H7 (cell line): ENCODE measurements at regions not wholly inside any gene's neighbourhood (a gene's known extent, or its start where the extent isn't known, plus 50 kb on each side); places are given as distances from the start of the nearest gene placed in this dataset.
"Not testable (repeated sequence)": the region's sequence is repeated elsewhere in the genome, so short reads cannot be mapped to it uniquely, and the experiment has no call there.

Experiments
- DNase-seq: peaks from one replicate; pipeline ENCODE4 v3.0.0; 2012
- H3K27me3 ChIP-seq: 2 replicates; pipeline ENCODE4 v1.6.0; 2011; ENCODE audit warnings: mild to moderate bottlenecking, low read length; ENCODE audit not compliant: control insufficient read depth, insufficient read depth
- H3K36me3 ChIP-seq: replicated peaks from 2 replicates; pipeline ENCODE4 v1.5.1; 2011; ENCODE audit warnings: low read length; ENCODE audit not compliant: control insufficient read depth, insufficient read depth
- H3K4me3 ChIP-seq: 2 replicates; pipeline ENCODE4 v1.5.1; 2011; ENCODE audit warnings: low read depth, mild to moderate bottlenecking, control low read depth, low read length, moderate library complexity; ENCODE audit not compliant: insufficient read depth

DNA sequence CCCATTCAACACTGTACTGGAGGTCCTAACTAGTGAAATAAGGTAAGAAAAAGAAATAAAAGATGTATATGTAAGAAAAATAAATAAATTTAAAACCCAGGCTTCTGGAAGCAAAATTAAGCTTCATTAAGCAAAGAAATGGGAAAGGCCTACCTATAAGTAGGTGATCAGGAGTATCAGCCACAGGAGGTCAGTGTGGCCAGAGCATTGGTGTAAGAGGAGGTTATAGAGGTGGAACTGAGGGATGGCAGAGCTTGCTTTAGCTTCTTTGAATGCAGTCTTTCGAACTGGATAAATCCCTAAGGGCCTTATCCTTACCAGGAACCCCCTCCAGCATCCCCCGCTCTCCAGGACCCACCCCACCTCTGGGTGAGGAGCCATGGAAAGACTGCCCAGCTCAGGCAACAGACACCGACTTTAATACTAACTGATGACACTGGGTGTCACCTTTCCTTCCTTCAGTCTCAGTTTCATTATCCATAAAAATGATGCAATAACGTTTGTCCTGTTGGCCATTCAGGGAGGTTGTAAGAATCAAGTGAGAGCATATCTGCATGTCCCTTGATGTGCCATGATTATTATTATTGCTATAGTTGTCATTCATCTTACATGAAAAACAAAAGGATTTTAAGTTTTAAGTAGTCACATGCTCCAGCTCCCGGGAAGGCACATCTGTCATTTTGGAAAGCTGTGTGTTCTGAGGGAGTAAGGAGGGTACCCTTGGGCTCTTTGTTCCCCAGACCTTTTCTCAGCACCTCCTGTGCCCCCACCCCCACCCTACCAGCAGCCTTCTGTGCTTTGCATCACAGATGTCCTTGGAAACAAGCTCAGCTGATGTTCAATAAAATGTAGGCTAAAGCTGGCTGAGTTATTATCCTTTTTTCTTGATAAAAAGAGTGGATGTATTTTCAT is 50.8 kb upstream of the CTNNA1 start:
- Histone ChIP-seq H3K36me3 (no peaks in the 10 kb centered on the region), H3K27me3 (no peaks in the 10 kb centered on the region), H3K4me3 (no peak overlapping the region)
- DNase-seq, result no peak

DNA sequence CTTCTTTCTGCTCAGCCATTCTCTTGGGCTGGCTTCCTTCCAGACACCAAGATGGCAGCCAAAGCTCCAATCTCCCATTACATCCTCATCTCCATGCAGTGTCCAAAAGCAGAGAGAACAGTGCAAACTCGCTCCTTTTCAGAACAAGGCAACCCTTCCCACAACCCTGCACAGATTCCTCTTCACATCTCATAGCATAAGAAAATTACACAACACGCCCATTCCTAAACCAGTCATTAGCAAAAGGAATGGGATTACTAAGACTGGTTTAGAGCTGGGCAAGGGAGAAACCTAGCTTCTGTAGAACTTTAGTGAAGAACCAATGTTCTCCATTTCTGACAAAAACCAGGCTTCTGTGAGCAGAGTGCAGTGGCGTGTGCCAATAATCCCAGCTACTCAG is 51.5 kb upstream of the CTNNA1 start:
- Histone ChIP-seq H3K4me3 (no peak overlapping the region), H3K36me3 (no peaks in the 10 kb centered on the region)
- DNase-seq, result no peak

DNA sequence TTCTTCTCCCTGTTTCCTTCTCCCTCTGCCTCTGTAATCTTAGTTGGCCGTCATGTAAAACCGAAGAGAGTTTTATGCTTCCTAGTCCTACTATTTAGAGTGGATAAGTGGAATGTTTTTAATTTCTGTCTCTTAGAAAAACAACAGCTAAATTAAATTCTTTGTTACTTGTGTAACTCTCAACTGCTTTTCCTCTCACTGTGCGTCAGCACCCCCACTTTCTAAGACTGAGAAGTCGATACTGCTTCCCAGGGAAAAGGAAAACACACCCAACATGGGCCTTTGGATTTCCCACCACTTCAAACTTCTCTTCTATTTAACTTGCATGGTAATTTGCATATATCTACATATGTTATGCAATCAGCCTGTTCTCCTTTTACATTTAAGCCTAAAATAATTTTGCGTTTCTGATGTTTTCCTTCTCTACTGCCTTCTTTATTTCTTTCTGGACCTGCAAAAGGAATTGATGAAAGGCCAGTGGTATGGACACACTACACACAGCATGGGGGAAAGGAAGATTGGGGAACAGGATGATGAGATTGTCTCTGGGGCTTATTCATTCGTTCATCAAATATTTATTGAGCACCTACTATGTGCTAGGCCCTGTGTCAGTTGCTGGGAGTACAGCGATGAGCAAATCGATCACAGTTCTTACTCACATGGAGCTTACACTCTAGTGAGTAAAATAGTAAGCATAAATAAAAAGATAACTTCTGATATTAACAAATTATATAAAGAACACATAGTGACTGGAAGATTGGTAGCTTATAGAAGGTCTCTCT is 52.5 kb upstream of the CTNNA1 start:
- DNase-seq, result no peak

More for the DNA sequence above, 51.5 kb upstream of the CTNNA1 start:
- H3K27me3 ChIP-seq, result no peaks in the 10 kb centered on the region

DNA sequence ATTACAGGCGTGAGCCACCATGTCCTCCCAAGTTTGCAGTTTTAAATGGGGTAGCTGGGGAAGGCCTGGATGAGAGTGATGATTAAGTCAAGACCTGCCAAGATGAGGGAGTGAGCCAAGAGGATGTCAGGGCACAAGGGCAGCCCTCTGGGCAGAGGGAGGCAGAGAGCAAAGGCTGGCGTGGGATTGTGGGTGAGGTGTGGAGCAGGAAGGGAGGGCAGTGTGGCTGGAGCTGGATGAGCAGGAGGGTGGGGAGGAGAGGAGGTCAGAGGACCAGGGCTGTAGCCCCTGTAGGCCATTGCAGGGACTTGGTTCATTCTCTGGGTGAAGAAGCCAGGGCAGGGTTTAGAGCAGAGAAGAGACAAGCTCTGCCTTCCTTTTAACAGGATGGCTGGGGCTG is 53.7 kb upstream of the CTNNA1 start:
- no peak overlapping the region for H3K4me3 ChIP-seq
- no peaks in the 10 kb centered on the region for H3K36me3 ChIP-seq
- no peaks in the 10 kb centered on the region for H3K27me3 ChIP-seq
- DNase-seq, result no peak

More for the DNA sequence above, 52.5 kb upstream of the CTNNA1 start:
- Histone ChIP-seq H3K27me3 (no peaks in the 10 kb centered on the region), H3K4me3 (no peak overlapping the region), H3K36me3 (no peaks in the 10 kb centered on the region)

- H3K4me3 ChIP-seq, result no peak overlapping the region
- H3K27me3 ChIP-seq, result no peaks in the 10 kb centered on the region
- DNase-seq, result no peak
- H3K36me3 ChIP-seq, result no peaks in the 10 kb centered on the region
Observed at GRCh38 chr5:138698713-138699112, 54.5 kb upstream of the CTNNA1 start.

DNA sequence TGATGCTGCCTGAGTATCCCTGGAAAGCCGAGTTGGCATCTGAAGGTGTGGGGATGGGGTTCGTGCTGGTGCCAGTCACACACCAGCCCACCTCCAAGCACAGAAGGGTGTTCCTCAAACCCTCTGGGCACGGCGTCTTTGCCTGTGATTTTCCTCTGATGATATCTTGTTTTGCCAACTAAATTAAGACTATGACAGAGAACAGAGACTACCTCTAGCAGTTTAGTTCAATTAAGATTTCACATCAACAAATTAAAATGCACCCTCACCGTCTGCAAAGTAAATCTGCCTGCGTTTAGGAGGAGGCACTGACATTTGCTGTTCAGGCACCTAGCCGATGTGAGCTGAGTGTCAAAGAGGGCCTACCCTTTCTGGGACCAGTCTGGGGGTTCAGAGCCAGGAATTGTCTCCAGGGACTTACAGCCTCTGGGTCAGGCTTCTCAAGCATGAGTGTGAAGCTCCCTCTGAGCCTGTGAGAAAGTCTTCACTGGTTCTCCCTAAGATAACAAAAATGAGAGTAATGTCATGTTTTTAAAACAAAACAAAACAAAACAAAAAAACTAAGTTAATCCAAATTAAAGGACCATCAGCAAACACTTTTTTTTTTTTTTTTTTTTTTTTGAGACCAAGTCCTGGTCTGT is 55.4 kb upstream of the CTNNA1 start:
- Histone ChIP-seq H3K4me3 (no peak overlapping the region), H3K36me3 (no peaks in the 10 kb centered on the region), H3K27me3 (no peaks in the 10 kb centered on the region)
- no peak for DNase-seq

DNA sequence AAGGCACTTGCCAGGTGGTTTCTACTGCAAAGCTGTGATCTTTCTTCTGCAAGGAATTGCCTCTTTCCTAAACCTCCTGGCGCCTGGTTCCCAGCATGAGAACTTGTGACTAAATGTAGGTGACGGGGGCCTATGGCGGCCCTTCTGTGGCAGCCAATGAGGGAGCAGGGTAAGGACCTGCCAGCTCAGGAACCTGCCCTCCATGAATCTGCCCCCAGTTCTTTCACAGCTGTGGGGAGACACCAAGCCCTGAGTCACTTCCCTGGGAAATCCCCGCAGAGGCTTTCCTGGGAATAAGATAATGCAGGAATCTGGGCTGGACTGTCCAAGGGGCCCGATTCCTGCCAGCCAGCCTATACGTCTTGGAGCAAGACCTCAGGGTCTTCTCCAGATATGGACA is 56.7 kb upstream of the CTNNA1 start:
- H3K36me3 ChIP-seq, result no peaks in the 10 kb centered on the region
- no peak for DNase-seq
- no peak overlapping the region for H3K4me3 ChIP-seq
- H3K27me3 ChIP-seq, result no peaks in the 10 kb centered on the region

DNA sequence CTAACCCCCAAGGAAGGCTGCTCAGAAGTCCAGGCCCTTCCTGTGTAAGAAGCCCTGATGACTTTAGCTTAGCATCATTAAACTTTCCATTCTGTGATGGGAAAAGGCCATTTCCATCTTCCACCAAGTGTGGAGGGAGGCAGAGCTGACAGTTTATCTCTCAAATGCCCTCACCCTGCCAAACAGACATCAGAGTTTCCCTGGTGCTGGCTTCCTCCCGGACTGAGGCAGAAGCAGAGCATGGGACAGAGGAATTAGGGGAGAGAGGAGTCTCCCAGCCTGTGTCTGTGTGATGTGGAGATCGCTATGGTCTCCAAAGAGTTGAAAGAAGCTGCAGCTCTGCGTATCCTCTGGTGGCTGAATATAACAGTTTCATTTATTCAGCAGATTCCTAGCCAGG is 57.4 kb upstream of the CTNNA1 start:
- DNase-seq, result no peak
- no peaks in the 10 kb centered on the region for H3K27me3 ChIP-seq
- no peak overlapping the region for H3K4me3 ChIP-seq
- H3K36me3 ChIP-seq, result no peaks in the 10 kb centered on the region

GRCh38 chr5:138694146-138694545 is 59.1 kb upstream of the CTNNA1 start:
- H3K27me3 ChIP-seq, result no peaks in the 10 kb centered on the region
- H3K4me3 ChIP-seq, result no peak overlapping the region
- no peaks in the 10 kb centered on the region for H3K36me3 ChIP-seq
- no peak for DNase-seq

DNA sequence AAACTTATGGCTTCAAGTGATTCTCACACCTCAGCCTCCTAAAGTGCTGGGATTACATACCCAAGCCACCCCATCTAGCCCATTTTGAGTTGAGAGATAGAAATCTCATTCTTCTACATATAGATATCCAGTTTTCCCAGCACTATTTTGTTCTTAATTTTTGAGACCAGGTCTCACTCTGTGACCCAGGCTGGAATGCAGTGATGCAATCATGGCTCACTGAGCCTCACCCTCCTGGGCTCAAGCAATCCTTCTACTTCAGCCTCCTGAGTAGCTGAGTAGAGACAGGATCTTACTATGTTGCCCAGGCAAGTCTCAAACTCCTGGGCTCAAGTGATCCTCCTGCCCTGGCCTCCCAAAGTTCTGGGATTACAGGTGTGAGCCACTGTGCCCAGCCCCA is 60.9 kb upstream of the CTNNA1 start:
- no peaks in the 10 kb centered on the region for H3K27me3 ChIP-seq
- no peak for DNase-seq

GRCh38 chr5:138686668-138687067 is 66.6 kb upstream of the CTNNA1 start:
- Histone ChIP-seq H3K36me3 (no peaks in the 10 kb centered on the region), H3K27me3 (no peaks in the 10 kb centered on the region), H3K4me3 (no peak overlapping the region)
- no peak for DNase-seq

More for the DNA sequence above, 60.9 kb upstream of the CTNNA1 start:
- Histone ChIP-seq H3K36me3 (no peaks in the 10 kb centered on the region), H3K4me3 (no peak overlapping the region)

- Histone ChIP-seq H3K36me3 (no peaks in the 10 kb centered on the region), H3K4me3 (no peak overlapping the region), H3K27me3 (no peaks in the 10 kb centered on the region)
- DNase-seq, result no peak
Observed at GRCh38 chr5:138685193-138685745, 68.0 kb upstream of the CTNNA1 start.

GRCh38 chr5:138682462-138682861 is 70.8 kb upstream of the CTNNA1 start:
- not testable (repeated sequence) for H3K27me3 ChIP-seq, H3K4me3 ChIP-seq, DNase-seq, H3K36me3 ChIP-seq

DNA sequence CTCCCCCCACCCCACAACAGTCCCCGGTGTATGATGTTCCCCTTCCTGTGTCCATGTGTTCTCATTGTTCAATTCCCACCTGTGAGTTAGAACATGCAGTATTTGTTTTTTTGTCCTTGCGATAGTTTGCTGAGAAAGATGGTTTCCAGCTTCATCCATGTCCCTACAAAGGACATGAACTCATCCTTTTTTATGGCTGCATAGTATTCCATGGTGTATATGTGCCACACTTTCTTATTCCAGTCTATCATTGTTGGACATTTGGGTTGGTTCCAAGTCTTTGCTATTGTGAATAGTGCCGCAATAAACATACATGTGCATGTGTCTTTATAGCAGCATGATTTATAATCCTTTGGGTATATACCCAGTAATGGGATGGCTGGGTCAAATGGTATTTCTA is 74.4 kb upstream of the CTNNA1 start:
- not testable (repeated sequence) for H3K4me3 ChIP-seq, DNase-seq, H3K36me3 ChIP-seq, H3K27me3 ChIP-seq
